ENCODE measurements at regions not wholly inside any gene's neighbourhood (a gene's known extent, or its start where the extent isn't known, plus 50 kb on each side); places are given as distances from the start of the nearest gene placed in this dataset.

DNA sequence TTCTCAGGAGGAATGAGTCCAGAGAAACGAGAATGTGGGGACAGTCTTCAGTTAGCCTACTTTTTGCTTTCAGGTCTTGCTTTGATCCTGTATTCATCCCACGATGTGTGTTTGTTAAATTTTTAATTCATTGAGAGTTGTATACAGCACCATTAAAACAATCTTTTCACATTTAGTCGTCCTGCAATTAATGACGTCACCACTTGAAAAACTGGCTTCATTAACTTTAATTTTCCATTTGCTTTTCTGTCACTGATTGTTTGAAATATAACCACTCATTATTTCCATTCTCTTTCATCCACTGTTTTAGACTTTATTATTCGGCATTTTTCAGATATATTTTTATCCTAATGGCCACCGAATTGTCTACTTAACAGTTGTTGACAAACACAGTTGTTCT, 146.9 kb downstream of the TFEC start:
- DNase-seq (ENCODE audit: low spot score) = no peak

DNA sequence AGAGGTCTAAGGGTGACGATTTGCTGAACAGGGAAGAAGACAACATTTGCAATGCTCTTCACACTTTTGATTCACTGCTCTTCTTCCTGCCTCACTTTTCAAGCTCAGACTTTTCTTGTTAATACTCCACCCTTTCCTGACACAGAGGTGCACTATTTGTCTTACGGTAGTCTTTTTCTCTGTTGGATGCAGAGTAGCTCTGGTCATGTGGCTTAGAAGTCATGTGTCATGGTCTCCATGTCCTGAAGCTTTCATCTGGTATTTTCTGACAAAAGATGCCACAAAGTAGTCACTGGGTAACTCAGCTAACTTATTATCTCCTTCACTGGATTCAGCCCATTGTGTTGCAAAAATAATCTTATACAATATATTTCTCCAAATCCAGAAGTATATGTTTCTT, 149.1 kb downstream of the TFEC start:
- no peak for DNase-seq (ENCODE audit: low spot score)

DNA sequence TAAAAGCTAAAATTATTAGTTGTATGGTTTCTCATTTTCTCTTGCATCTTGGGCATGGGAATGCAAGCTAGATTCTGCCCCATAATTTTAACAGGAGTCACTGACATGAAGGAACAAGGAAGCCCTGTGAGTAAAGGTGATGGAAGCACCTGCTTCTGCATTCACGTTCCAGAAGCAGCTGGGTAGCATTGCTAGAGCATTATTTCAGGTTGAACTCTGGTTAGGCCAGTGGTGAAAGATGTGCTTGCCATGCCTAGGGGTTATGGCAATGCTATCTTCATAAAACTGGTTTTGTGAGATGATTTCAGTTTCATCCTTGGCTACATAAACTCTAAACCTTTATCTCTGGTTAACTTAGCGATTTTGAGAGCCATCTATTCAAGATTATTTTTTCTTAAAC, 151.4 kb downstream of the TFEC start:
- DNase-seq (ENCODE audit: low spot score) = no peak

DNA sequence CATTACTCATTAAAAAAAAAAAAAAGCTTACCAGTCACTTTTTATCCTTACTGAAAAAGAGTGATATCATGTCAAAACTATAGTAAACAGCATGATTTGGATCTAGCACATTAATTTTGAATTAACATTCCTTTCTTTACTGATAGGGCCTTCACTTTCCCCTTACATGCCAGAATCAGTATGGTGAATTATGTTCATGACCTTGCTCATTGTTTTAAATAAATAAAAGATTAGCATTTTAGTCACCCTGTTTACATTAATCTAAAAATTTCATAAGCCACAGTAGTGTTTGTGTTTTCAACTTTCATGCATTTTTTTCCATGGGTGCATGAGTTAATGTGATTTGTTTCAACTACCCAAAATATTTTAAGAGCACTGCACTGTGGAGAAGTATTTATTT, 160.8 kb downstream of the TFEC start:
- no peak for DNase-seq (ENCODE audit: low spot score)

DNA sequence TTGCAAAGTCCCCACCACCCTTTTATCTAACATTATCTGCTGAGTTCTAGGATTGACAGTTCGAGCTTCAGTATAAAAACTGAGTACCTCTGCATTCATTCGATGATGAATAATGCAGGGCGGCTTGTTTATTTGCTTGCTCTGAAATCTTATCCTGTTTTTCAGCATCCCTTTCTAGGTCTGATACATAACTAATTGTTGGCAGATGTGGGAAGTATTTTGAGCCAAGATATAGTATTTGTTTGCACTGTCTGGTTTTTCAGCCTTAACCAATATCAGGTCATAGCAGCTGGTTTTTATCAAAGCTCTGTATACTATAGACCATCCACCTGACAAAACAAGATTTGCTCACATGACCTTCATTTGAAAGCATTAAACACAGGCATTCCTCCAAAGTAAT, 161.4 kb downstream of the TFEC start:
- DNase-seq (ENCODE audit: low spot score) = no peak

DNA sequence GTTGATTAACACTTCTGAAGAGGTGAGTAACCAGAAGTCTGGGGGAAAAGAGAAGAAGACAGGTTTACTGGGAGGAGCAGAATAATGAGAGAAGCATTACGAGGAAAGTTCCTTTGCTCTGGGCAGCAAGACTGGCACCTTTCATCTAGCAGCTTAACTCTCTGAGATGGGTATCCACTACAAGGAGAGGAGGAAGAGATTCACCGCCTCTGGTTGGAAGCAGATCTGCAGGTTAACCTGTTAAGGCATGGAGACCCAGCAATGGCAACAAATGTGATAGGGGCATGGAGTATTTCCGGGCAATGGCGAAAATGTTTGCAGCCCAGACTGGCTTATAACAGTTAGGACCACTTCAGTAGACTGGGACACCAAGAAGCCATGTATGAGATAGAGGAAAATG, 162.2 kb downstream of the TFEC start:
- DNase-seq (ENCODE audit: low spot score) = no peak

DNA sequence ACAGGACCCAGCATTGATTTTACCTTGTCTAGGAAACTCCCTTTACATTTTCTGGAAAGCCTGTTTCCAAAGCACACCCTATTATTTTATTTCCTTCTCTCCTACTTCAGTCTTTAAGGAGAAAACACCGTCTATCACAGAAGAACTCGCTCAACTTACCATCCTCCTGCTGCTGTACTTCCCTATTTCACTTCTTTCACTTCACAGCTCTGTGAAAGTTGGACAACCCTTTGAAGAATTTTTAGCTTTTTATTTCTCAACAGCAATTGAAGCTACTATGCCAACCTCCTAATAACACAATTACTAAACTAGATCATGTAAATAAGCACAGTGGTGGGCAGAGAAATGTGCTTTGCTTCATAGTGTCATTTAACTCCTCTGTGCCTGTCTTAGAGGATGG, 166.5 kb downstream of the TFEC start:
- DNase-seq (ENCODE audit: low spot score) = no peak

DNA sequence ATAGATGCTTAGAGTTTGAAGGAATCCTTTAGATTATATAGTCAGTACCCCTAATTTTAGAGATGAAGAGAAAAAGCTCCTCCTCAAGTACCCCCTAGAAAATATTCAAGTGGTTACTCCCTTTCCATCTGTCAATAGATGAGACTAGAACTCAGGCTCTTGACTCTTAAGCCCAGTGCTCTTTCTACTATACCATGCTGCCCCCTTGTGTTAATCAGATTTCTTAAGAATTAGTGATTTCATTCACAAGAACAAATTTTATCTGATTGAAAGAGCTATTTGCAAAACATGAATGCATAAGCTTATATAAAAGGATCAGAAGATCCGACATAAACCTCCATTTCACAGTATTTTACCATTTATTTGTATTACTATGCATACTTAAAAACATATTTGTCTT, 179.3 kb downstream of the TFEC start:
- peak; percentile 11 for DNase-seq (ENCODE audit: low spot score)

DNA sequence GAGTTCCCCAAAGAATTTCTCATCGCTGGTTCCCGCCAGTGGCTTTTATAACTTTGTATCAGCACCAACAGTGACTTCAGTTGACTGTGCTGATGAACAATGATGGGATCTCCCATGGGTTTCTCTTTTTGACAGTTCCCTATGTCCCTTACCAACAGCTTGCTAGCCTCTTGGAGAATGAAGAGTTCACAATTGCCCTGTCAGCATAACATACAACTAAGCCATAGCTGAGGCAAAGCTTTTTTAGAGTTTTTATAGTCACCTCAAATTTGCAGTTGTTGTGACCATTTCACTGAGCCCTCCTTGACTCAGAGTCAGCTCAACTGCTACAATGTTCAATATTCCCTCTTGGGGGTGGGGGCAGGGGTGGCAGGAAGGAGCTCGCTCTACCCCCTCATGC, 179.8 kb downstream of the TFEC start:
- DNase-seq (ENCODE audit: low spot score) = no peak

DNA sequence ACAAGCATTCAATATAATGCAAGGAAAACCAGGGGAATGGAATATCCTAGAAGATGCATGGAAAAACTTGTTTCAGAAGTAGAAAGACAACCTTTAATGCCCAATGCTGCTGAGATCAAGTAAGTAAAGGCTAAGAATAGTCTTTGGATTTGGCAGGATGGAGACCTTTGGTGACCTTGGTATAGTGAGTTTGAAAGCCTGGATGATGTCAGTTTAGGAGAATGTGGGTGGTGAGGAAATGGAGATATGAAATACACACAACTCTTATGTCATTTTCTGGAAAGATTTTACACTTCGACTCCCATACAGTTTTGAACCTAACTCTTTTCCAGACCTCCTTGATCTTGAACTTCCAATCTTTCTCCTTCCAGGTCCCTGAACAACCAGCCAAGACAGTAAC, 185.7 kb downstream of the TFEC start:
- no peak for DNase-seq (ENCODE audit: low spot score)

DNA sequence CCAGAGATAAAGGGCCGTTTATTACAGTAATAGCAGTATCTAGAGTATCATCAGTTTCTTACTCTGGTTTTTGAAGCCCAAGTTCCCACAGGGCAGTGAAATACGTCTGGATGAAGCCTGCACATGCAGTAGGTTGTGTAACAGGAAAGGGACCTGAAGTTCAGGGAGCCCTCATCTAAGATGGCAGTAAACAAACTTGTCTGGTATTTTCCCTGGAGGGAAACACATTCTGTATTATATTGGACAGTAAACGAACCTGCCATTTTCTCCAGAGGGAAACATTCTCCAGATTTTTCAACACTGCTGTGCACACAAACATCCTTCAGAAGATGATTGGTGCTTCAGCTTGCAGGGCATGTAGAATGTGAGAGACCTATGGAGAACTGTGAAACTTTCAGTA, 189.9 kb downstream of the TFEC start:
- no peak for DNase-seq (ENCODE audit: low spot score)

DNA sequence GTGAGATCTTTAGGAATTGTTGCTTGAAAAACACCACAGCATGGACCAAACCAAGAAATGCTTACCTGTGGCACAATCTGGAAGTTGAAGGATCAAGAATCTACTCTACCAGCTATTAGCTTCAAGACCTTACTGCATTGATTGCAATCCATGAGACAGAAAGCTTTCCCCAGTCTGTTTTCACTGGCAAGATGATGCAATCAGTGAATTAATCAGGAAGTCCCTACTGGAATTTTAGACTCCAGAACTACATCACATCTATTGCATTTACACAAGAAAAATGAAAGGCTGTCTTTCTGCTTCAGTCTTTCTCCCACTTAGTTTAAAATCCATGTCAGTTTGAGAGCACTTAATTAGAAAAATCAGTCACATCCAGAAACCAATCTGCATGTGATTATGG, 191.7 kb downstream of the TFEC start:
- no peak for DNase-seq (ENCODE audit: low spot score)

DNA sequence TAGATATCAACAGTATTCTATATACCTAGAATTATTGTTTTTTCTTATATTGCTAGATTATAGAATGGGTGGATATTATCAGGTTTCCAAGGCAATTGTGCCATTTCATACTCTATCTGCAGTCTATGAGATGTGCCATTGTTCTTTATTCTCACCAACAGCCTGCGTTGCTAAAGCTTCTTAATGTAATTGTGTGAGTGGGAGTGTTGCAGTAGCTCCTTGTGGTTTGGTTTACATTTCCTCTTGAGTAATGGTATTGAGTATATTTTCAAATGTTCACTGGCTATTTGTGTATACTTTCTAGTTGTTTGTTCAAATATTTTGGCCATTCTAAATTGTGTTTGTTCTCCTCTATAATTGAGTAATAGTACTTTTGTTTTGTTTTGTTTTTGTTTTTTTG, 199.2 kb downstream of the TFEC start:
- DNase-seq (ENCODE audit: low spot score) = no peak

DNA sequence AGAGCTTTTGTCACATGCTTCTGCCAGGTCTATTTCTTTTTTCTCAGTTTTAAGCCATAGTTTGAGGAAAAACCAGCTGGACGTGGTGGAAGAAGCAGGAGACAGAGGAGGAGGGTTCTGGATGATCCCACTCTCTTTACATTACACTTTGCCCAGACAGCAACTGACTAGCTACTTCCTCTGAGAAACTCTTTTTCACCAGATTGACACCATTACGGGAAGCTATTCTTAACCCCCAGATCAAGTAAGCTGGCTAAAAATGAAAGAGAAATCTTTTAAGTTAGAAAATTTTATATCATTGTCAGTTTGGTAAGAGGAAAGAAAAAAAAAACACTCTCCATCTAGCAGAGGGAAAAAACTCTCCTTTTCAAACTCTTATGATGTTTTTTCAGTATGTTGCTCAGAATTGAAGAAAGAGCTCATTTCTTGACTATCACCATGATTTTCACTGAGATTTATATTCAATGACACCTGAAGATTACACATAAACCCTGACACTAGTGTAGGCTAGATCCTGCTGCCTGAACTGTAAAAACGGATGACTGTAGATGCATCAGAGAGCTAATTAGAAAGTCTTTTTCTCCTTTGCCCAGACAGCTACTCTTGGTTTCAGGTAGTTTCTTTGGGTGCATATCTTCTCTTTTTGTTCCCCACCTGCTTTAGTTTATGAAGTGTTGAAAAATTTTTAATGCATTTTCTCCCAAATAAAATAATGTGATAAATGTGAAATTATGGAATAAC, 203.1 kb downstream of the TFEC start:
- DNase-seq (ENCODE audit: low spot score) = no peak

DNA sequence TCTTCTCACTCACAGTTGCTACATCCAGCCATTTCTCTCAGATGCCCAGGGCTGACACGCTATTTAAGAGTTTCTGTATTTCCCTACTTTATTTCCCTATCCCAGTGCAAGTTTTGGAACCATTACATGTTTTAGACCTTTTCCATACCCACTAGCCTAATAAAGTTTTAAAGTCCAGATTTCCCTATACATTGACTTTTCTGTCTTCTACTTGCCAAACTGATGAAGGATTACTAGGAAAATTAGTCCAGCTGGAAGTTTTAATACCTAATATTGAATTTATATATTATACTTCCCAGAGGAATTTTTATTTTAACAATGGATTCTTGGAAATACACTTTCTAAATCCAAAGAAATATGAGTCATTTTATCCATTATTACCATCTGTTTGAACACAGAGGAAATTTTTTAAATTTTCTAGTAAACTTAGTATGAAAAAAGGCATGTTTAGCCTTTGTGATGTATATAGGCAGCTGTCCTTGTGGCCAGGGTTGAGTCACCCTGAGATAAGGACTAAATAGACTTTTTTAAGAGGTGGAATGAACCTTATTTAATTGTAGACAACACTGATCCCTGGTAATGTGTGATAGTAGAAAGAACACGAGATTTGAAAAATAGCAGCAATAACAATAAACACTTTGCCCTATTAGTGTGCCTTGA, 205.0 kb downstream of the TFEC start:
- DNase-seq (ENCODE audit: low spot score) = no peak

DNA sequence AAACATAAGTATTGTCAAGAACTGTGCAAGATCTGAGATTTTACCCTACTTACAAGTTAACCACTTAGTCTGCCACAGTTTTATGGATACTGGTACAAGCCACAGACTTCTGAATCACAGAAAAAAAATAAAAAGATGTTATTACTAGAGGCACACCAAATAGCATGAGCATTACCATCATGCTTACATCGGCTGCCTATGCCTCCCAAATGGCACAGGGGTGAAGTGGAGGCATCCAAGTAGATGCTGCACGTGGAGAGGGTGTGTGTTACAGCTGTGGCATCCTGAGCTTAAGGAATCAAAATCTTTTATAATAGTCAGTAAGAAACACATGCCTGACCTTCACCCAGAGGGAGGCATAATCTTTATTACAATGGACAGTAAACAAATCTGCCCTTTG, 207.8 kb downstream of the TFEC start:
- DNase-seq (ENCODE audit: low spot score) = no peak

DNA sequence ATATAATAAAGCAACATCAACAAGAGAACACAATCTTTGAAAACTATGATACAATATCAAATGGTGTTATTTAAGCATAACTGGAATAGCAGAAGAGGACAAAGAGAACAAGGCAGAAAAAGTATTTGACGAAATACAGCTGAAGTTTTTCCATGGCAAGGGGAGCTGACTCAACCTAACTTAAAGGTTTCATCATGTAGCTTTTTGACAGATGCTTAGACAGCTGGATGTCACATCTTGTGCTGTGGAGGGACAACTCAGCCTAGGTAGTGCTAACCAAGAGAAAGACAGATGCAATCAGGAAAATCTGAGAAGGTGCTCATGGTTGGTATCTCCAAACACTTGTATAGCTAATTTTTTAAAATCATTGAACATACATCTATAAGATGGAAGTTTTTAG, 208.2 kb downstream of the TFEC start:
- no peak for DNase-seq (ENCODE audit: low spot score)

DNA sequence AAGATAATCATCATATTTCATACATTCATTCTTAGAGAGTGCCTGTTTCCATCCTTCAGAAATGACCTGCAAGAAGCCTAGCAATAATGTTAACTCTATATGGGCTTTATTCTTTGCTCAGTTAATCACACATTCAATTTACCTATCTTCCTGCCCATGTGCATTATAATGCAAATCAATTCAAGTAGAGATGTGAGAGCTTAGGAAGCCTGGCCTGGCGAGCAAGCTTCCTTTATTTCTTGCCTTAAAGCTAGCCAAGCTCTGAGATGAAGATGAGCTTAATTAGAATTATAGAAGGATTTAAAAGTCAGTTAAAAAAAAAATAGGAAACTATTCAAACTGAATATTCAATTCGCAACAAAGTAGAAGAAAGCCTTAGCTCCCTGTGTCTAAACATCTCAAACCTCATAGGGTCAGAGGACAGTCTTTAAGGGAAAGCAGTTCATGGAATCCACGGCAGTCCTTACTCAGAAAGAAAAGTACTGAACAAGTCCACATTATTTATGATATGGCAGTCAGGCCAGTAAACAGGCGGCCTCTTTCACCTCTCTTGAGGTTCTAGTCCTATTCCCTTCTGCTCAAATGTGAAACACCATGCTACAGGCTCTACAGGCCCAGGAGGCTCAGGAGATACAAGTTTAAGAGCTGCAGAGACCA, 214.1 kb downstream of the TFEC start:
- no peak for DNase-seq (ENCODE audit: low spot score)

DNA sequence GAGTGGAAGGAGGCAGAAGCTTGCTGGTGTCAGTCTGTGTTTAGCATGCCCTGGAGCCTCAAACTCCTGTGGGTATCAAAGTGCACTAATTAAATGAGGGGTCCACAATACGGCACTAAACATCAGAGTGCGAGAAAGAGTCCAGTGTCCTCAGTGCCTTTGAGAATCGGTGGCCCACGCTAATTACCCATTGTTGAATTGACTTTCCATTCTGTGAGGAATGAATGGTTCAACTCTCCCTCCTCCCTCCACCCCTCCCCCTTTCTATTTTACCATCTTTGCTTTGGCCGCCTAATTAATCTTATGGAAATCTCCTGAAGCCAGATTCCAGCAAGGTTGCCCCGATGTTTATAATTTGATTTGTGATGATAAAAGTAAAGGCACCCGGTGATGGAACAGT, 217.8 kb downstream of the TFEC start:
- DNase-seq (ENCODE audit: low spot score) = no peak

DNA sequence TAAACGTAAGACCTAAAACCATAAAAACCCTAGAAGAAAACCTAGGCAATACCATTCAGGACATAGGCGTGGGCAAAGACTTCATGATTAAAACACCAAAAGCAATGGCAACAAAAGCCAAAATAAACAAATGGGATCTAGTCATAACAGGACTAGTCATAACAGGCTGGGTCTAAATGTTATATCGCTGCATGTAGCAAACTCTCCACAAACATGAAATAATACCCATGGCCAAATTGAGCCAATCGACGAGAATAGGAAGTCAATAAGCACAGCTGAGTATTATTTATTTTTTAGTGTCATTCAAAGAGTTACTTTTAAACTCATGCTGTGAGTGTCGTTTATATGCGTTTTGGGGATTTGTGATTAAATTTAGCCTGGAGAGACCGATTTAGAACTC, 225.1 kb downstream of the TFEC start:
- DNase-seq (ENCODE audit: low spot score) = no peak

DNA sequence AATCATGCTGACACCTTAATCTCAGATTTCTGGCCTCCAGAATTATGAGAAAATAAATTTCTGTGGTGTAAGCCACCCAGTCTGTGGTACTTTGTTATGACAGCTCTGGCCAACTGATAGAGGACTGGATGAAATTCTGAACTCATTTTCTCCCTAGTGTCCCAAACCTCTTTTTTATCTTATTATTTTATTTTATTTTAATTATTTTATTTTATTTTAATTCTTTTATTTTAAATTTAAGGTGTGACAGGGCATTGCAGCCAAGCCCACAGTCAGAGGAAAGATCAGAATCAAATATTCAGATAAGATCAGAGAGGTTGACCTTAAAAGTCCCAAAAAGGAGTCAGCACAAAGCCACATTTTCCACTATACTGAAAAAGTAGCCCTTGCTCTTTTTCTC, 228.1 kb downstream of the TFEC start:
- no peak for DNase-seq (ENCODE audit: low spot score)

DNA sequence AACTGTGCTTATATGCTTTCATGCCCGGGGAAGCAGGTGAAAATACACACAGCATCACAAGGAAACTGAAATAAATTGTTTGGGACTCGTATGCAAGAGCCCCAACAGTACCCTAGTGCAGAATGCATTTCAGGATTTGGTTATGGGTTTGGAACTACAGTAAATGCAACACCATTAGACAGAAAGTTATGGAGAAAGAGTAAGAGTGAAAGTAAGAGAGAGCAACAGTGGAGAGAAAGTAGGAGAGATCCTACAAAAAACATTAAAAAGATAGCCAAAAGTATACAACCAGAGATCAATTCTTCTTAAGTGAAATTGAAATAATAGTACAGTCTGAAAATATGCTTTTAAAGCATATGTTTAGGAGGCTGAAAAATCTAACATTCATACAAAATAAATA, 231.1 kb downstream of the TFEC start:
- DNase-seq (ENCODE audit: low spot score) = no peak

DNA sequence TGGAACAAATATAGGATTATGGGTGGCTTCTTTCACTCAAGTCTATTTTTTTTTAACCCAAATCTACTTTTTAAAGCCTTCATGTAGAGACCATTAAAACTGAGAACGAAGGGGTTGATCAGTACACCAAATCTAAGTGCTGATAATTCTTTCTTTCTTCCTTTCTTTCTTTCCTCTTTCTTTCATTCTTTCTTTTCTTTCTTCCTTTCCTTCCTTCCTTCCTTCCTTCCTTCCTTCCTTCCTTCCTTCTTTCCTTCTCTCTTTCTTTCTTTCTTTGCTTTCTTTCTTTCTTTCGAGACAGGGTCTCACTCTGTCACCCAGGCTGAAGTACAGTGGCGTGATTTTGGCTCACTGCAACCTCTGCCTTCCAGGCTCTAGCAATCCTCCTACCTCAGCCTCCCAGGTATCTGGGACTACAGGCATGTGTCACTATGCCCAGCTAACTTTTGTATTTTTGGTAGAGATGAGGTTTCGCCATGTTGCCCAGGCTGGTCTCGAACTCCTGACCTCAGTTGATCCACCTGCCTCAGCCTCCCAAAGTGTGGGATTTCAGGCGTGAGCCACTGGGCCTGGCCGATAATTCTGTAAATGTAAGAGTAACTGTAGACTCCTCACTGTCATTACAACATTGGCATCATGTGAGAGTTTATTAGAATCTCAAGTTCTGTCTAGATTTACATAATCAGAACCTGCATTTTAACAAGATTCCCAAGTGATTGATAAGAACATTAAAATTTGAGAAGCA, 236.4 kb downstream of the TFEC start:
- no peak for DNase-seq (ENCODE audit: low spot score)
